Ecto neural progenitor cell (in vitro differentiated cells): ENCODE measurements at regions not wholly inside any gene's neighbourhood (a gene's known extent, or its start where the extent isn't known, plus 50 kb on each side); places are given as distances from the start of the nearest gene placed in this dataset.

Source experiments
- DNase-seq: peaks from one replicate; pipeline ENCODE4 v3.0.0-alpha.2; 2018; ENCODE audit warnings: low spot score

GRCh38 chr9:89768650-89769071, 163.8 kb downstream of the GADD45G start:
- DNase-seq = no peak

GRCh38 chr9:89770531-89771174, 165.8 kb downstream of the GADD45G start:
- no peak for DNase-seq

- DNase-seq = no peak
Observed at GRCh38 chr9:89771205-89771604, 166.4 kb downstream of the GADD45G start.

- no peak for DNase-seq
Observed at GRCh38 chr9:89773170-89773569, 168.4 kb downstream of the GADD45G start.

GRCh38 chr9:89774858-89775370, 170.1 kb downstream of the GADD45G start:
- DNase-seq = no peak

GRCh38 chr9:89775641-89776040, 170.8 kb downstream of the GADD45G start:
- DNase-seq = no peak

GRCh38 chr9:89776795-89777525, 172.1 kb downstream of the GADD45G start:
- DNase-seq = no peak

- no peak for DNase-seq
Observed at GRCh38 chr9:89777544-89777943, 172.7 kb downstream of the GADD45G start.

GRCh38 chr9:89778100-89779090, 173.6 kb downstream of the GADD45G start:
- DNase-seq = no peak

- DNase-seq = no peak
Observed at GRCh38 chr9:89779405-89780203, 174.8 kb downstream of the GADD45G start.

GRCh38 chr9:89780959-89781358, 176.1 kb downstream of the GADD45G start:
- DNase-seq = no peak

- DNase-seq = no peak
Observed at GRCh38 chr9:89781838-89782540, 177.2 kb downstream of the GADD45G start.

GRCh38 chr9:89786655-89787054, 181.8 kb downstream of the GADD45G start:
- DNase-seq = no peak

- no peak for DNase-seq
Observed at GRCh38 chr9:89787595-89787994, 182.8 kb downstream of the GADD45G start.

- no peak for DNase-seq
Observed at GRCh38 chr9:89788434-89788833, 183.6 kb downstream of the GADD45G start.

GRCh38 chr9:89789922-89790510, 185.2 kb downstream of the GADD45G start:
- no peak for DNase-seq

GRCh38 chr9:89790542-89791109, 185.8 kb downstream of the GADD45G start:
- no peak for DNase-seq

GRCh38 chr9:89791754-89792153, 186.9 kb downstream of the GADD45G start:
- DNase-seq = no peak

- DNase-seq = no peak
Observed at GRCh38 chr9:89792189-89793123, 187.6 kb downstream of the GADD45G start.
